GM23248 (cell line): ENCODE measurements at regions not wholly inside any gene's neighbourhood (a gene's known extent, or its start where the extent isn't known, plus 50 kb on each side); places are given as distances from the start of the nearest gene placed in this dataset.

Experiments used
- EZH2 ChIP-seq: fragments of 200-600 bp; sonication (generic); IDR thresholded peaks from 2 replicates; pipeline ENCODE4 v1.6.1; 2018; ENCODE audit warnings: antibody characterized with exemption, mild to moderate bottlenecking; ENCODE audit not compliant: insufficient read depth, poor library complexity, severe bottlenecking
- EZH2phosphoT487 ChIP-seq: fragments of 200-600 bp; sonication (generic); IDR thresholded peaks from 2 replicates; pipeline ENCODE4 v1.6.1; 2018; ENCODE audit warnings: antibody characterized with exemption, moderate library complexity, mild to moderate bottlenecking, low read depth; ENCODE audit not compliant: insufficient read depth

DNA sequence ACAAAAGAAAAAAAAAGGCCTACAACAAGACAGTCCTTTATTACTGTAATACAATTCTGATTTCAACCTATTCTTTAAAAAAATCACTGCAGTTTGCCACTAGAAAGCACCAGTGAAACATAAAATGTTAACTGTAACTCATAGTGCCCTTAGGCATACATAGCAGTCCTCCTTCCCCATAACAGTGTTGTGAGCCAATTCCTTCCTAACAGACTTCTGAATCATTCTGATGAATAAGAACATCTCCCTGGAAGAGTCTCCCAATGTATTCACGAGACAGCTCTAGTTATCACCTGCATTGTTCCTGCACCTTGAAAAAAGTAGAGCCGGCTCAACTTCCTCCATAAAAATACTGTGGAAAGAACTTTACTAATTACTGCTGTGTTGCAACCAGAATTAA lies 213.6 kb upstream of the FSCB start:
- TF ChIP-seq EZH2phosphoT487 = no peak
- no peak for TF ChIP-seq EZH2
